PC-3 (cell line): ENCODE measurements at regions not wholly inside any gene's neighbourhood (a gene's known extent, or its start where the extent isn't known, plus 50 kb on each side); places are given as distances from the start of the nearest gene placed in this dataset.

Experiments
- EZH2 ChIP-seq: fragments of 300-600 bp; sonication (generic); IDR thresholded peaks from one replicate; pipeline ENCODE4 v1.6.1; 2017; ENCODE audit warnings: antibody characterized with exemption, mild to moderate bottlenecking, low read length; ENCODE audit not compliant: unreplicated experiment
- EZH2phosphoT487 ChIP-seq: fragments of 300-600 bp; sonication (generic); IDR thresholded peaks from 2 replicates; pipeline ENCODE4 v1.6.1; 2018; ENCODE audit warnings: mild to moderate bottlenecking, antibody characterized with exemption, low read length, borderline replicate concordance
- TF ChIP-seq, protein P1 (sequence below): fragments of 300-600 bp; sonication (generic); conservative IDR thresholded peaks from 2 replicates; pipeline ENCODE4 v1.5.1; 2017; ENCODE audit warnings: antibody characterized with exemption, low read depth, mild to moderate bottlenecking, low read length

DNA sequence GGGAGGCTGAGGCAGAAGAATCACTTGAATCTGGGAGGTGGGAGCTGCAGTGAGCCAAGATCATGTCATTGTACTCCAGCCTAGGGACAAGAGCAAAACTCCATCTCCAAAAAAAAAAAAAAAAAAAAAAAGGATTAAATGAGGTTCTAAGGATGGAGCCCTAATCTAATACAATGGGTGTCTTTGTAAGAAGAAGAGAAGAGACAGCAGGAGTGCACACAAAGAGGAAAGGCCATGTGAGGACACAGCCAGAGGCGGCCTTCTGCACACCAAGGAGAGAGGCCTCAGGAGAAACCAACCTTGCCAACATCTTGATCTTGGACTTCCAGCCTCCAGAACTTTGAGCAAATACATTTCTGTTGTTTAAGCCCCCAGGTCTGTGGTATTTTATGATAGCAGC, 66.6 kb upstream of the CECR2 start:
- TF ChIP-seq, protein P1, sequence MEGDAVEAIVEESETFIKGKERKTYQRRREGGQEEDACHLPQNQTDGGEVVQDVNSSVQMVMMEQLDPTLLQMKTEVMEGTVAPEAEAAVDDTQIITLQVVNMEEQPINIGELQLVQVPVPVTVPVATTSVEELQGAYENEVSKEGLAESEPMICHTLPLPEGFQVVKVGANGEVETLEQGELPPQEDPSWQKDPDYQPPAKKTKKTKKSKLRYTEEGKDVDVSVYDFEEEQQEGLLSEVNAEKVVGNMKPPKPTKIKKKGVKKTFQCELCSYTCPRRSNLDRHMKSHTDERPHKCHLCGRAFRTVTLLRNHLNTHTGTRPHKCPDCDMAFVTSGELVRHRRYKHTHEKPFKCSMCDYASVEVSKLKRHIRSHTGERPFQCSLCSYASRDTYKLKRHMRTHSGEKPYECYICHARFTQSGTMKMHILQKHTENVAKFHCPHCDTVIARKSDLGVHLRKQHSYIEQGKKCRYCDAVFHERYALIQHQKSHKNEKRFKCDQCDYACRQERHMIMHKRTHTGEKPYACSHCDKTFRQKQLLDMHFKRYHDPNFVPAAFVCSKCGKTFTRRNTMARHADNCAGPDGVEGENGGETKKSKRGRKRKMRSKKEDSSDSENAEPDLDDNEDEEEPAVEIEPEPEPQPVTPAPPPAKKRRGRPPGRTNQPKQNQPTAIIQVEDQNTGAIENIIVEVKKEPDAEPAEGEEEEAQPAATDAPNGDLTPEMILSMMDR, result no peak
- TF ChIP-seq EZH2 (no peak), EZH2phosphoT487 (no peak)
